AG09309 (cell line): ENCODE measurements at regions not wholly inside any gene's neighbourhood (a gene's known extent, or its start where the extent isn't known, plus 50 kb on each side); places are given as distances from the start of the nearest gene placed in this dataset.

ENCODE experiments used
- DNase-seq: peaks from one replicate; pipeline ENCODE4 v3.0.0-alpha.2; 2010; ENCODE audit warnings: low read depth
- H3K4me3 ChIP-seq: 2 replicates; pipeline ENCODE4 v1.5.1; 2011; ENCODE audit warnings: mild to moderate bottlenecking, low read depth, low read length, moderate library complexity; ENCODE audit not compliant: control insufficient read depth
- TF ChIP-seq, protein P1 (sequence below): IDR thresholded peaks from 2 replicates; pipeline ENCODE4 v1.5.1; 2011; ENCODE audit warnings: mild to moderate bottlenecking, low read depth, low read length, inconsistent platforms; ENCODE audit not compliant: insufficient read depth, control insufficient read depth; ENCODE audit errors: missing control alignments

DNA sequence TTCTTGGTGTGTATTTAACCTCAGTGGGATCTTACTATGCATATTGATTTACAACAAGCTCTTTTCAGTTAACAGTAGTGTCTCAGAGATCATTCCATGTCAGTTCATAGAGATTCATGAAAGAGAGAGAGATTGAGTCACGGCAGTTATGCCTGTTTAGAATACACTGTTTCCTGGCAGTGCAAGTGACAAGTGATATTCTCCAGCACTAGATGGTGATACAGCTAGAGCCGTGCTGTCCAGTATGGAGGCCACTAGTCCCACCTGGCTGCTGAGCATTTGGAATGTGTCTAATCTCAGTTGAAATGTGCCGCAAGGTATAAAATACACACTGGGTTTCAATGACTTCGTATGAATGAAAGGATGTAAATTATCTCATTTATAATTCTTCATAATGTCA lies 184.4 kb downstream of the SUDS3 start:
- no peak overlapping the region for H3K4me3 ChIP-seq
- TF ChIP-seq, protein P1, sequence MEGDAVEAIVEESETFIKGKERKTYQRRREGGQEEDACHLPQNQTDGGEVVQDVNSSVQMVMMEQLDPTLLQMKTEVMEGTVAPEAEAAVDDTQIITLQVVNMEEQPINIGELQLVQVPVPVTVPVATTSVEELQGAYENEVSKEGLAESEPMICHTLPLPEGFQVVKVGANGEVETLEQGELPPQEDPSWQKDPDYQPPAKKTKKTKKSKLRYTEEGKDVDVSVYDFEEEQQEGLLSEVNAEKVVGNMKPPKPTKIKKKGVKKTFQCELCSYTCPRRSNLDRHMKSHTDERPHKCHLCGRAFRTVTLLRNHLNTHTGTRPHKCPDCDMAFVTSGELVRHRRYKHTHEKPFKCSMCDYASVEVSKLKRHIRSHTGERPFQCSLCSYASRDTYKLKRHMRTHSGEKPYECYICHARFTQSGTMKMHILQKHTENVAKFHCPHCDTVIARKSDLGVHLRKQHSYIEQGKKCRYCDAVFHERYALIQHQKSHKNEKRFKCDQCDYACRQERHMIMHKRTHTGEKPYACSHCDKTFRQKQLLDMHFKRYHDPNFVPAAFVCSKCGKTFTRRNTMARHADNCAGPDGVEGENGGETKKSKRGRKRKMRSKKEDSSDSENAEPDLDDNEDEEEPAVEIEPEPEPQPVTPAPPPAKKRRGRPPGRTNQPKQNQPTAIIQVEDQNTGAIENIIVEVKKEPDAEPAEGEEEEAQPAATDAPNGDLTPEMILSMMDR = no peak
- DNase-seq = no peak

DNA sequence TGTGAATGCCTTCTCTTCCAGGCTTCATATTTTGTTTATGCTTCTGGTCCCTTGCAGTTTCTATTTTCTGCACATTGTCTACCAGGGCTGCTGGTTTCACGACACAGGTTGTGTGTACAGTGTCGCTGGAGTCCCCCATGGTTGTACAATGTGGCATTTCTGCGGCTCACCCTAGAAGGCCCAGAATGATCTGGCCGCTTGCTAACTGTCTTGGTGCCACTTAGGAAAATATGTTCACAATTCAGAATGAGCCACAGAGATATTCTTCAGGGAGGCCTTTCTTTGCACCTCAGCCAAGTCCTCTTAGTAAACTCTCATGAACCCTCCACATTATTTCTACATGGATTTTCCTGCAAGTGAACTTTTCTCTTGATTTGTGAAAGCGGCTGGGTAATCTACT lies 195.4 kb downstream of the SUDS3 start:
- H3K4me3 ChIP-seq = no peak overlapping the region
- TF ChIP-seq, protein P1 = no peak
- no peak for DNase-seq

DNA sequence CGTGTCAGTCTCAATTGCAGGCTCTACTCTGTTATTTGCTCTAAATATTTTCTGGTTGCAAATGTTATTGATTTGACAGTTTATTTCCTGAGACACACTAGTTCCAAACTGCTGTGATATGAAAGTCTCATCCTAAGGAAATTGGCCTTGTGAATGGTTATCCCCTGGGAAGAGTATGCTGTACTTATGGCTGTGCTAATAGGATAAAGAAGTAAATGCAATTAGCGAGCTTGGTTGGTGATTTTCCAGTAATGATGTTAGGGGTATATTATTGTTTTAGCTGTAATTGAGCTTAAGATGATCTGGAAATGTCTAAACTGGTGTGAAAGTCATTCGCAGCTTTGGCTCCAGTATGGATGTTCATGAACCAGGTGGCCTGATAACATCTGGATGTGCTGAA lies 197.9 kb downstream of the SUDS3 start:
- no peak overlapping the region for H3K4me3 ChIP-seq
- no peak for DNase-seq
- TF ChIP-seq, protein P1 = no peak

DNA sequence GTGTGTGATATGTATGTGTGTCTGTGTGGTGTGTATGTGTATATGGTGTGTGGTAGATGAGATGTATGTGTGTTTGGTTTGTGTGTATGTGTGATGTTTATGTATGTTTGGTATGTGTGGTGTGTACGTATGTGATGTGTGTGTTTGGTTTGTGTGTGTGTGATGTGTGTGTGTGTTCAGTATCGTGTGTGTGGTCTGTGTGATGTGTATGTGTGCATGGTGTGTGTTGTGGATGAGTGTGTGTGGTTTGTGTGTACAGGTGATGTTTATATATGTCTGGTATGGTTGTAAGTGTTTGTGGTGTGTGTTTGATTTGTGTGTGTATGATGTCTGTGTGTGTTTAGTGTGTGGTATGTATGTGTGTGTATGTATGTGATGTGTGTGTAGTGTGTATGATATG lies 199.4 kb downstream of the SUDS3 start:
- no peak for DNase-seq
- TF ChIP-seq, protein P1 = no peak
- H3K4me3 ChIP-seq = no peak overlapping the region

- H3K4me3 ChIP-seq = no peak overlapping the region
- no peak for DNase-seq
- TF ChIP-seq, protein P1 = no peak
These were observed 205.0 kb downstream of the SUDS3 start for GRCh38 chr12:118581371-118581770.

GRCh38 chr12:118582863-118583262 lies 206.5 kb downstream of the SUDS3 start:
- TF ChIP-seq, protein P1 = no peak
- no peak for DNase-seq
- no peak overlapping the region for H3K4me3 ChIP-seq

GRCh38 chr12:118586433-118586832 lies 210.1 kb downstream of the SUDS3 start:
- no peak for DNase-seq
- no peak overlapping the region for H3K4me3 ChIP-seq
- TF ChIP-seq, protein P1 = no peak
